ENCODE measurements at regions not wholly inside any gene's neighbourhood (a gene's known extent, or its start where the extent isn't known, plus 50 kb on each side); places are given as distances from the start of the nearest gene placed in this dataset.
"Not testable (repeated sequence)": the region's sequence is repeated elsewhere in the genome, so short reads cannot be mapped to it uniquely, and the experiment has no call there.

DNA sequence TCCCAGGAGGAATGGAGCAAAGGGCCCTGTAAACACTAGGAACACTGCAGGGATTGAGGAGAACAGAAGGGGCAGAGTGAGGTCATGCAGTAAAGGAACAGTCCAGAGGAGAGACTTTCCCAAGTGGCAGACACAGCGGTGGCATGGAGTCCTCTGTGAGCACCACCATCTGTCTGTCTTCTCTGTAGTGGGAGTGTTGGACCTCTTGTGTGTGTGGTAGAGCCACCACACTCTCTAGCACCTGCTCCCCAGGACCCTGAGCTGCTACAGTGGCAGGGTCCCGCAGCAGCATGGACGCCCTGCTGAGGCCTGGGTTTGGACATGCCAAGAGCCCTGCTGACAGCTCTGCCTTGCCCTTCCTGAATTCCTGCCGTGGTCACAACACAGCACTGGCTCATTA is 75.7 kb upstream of the LARP1 start:
- TF ChIP-seq, protein P1, sequence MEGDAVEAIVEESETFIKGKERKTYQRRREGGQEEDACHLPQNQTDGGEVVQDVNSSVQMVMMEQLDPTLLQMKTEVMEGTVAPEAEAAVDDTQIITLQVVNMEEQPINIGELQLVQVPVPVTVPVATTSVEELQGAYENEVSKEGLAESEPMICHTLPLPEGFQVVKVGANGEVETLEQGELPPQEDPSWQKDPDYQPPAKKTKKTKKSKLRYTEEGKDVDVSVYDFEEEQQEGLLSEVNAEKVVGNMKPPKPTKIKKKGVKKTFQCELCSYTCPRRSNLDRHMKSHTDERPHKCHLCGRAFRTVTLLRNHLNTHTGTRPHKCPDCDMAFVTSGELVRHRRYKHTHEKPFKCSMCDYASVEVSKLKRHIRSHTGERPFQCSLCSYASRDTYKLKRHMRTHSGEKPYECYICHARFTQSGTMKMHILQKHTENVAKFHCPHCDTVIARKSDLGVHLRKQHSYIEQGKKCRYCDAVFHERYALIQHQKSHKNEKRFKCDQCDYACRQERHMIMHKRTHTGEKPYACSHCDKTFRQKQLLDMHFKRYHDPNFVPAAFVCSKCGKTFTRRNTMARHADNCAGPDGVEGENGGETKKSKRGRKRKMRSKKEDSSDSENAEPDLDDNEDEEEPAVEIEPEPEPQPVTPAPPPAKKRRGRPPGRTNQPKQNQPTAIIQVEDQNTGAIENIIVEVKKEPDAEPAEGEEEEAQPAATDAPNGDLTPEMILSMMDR (IDR thresholded peaks at IDR 0.05) = no peak
- H3K9me3 ChIP-seq = no peaks in the 10 kb centered on the region

DNA sequence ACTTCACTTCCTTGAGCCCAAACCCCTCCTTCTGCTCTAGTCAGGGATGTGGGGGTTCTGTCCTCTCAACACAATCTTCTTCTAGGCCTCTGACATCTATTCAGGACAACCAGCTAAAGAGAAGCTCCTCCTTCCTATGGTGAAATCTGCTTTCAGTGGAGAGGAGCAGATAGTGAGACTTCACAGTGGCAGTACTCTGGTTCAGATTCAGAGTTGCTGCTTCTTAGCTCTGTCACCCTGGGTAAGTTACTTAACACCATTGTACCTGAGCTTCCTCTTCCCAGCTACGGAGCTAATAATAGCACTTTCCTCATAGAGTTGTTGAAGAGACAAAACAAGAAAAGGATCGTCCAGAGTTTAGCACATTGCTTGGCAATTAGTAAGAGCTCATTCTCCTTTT is 77.3 kb upstream of the LARP1 start:
- H3K4me1 ChIP-seq = peaks cover 0 to 21% (median 13%) of the 10 kb centered on the region in 3 donors
- intact Hi-C loops (cut with DNase I) = no loop called here
- no peak overlapping the region for H3K4me3 ChIP-seq
- TF ChIP-seq, protein P1 (IDR thresholded peaks at IDR 0.05) = no peak
- peak overlapping the region in 3 of 4 donors; percentile 22 to 66 (median 53) for H3K27ac ChIP-seq
- ATAC-seq (no peak), DNase-seq (no peak), FAIRE-seq (no peak)
- 15 to 22% methylated on average over 2 of the region's 2 CpGs for WGBS, 2 donors
- no peaks in the 10 kb centered on the region for H3K36me3 ChIP-seq
- H3K27me3 ChIP-seq = no peaks in the 10 kb centered on the region
- no peaks in the 10 kb centered on the region for H3K9me3 ChIP-seq

More for the DNA sequence above, 75.7 kb upstream of the LARP1 start:
- peaks cover 3 to 29% (median 13%) of the 10 kb centered on the region in 3 donors for H3K4me1 ChIP-seq
- no peak for FAIRE-seq
- intact Hi-C loops (cut with DNase I) = no loop called here
- no peak for ATAC-seq
- H3K36me3 ChIP-seq = no peaks in the 10 kb centered on the region
- no peaks in the 10 kb centered on the region for H3K27me3 ChIP-seq
- WGBS, 2 donors = 88 to 91% methylated on average over 4 of the region's 4 CpGs
- DNase-seq = no peak
- H3K27ac ChIP-seq = no peak overlapping the region
- H3K4me3 ChIP-seq = no peak overlapping the region

DNA sequence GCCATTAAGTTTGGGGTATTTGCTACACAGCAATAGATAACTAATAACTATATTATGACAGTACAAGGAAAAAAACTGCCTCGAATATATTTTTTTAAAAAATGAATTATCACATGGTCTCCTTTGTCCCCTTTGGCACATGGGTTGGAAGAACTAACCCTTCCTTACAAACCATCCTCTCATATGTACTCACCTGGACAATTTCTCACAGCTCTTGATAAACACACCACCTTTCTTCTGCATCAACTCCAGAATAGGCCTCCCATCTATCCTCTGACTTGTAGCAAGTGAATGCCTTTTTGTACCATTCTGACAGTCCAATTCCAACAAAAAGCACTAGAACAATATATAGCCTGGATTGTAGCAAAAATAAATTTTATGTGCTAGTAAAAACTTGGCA is 78.7 kb upstream of the LARP1 start:
- no peaks in the 10 kb centered on the region for H3K27me3 ChIP-seq
- no peaks in the 10 kb centered on the region for H3K9me3 ChIP-seq
- DNase-seq (peak in 2 of 6 donors; percentile 42 to 46), ATAC-seq (peak; percentile 91 to 97 (median 95)), FAIRE-seq (no peak)
- H3K4me1 ChIP-seq = peaks cover 0 to 21% (median 13%) of the 10 kb centered on the region in 3 donors
- H3K27ac ChIP-seq = peak overlapping the region; percentile 31 to 78 (median 52)
- intact Hi-C loops (cut with DNase I) = no loop called here
- 23 to 35% methylated on average over 1 of the region's 1 CpG for WGBS, 2 donors
- no peak overlapping the region for H3K4me3 ChIP-seq
- no peaks in the 10 kb centered on the region for H3K36me3 ChIP-seq
- TF ChIP-seq, protein P1 (IDR thresholded peaks at IDR 0.05) = no peak

DNA sequence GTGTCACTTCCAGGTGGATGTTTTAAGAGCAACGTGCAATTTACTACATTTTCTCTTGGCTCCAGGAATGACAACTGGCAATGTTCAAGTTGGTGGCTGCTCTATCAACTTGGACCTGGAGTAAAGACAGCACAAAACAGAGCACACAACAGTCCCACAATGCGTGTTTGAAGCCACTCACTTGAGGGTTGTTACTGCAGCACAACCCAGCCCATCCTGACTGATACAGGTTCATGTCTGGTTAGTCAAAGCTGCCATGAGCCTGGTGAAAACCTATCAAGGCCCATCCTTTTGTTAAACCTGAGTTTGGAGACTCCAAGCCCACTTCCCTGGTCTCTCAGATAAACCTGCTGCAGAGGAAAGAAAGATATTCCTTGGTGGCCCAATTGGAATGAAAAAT is 81.1 kb upstream of the LARP1 start:
- Histone ChIP-seq H3K4me1 (peaks cover 0 to 21% (median 13%) of the 10 kb centered on the region in 3 donors), H3K9me3 (no peaks in the 10 kb centered on the region), H3K27me3 (no peaks in the 10 kb centered on the region), H3K36me3 (no peaks in the 10 kb centered on the region), H3K27ac (no peak overlapping the region), H3K4me3 (no peak overlapping the region)
- DNase-seq (no peak), FAIRE-seq (no peak), ATAC-seq (no peak)
- intact Hi-C loops (cut with DNase I) = no loop called here
- TF ChIP-seq, protein P1 (IDR thresholded peaks at IDR 0.05) = no peak
- WGBS, 2 donors = 83% methylated on average over 2 of the region's 2 CpGs

DNA sequence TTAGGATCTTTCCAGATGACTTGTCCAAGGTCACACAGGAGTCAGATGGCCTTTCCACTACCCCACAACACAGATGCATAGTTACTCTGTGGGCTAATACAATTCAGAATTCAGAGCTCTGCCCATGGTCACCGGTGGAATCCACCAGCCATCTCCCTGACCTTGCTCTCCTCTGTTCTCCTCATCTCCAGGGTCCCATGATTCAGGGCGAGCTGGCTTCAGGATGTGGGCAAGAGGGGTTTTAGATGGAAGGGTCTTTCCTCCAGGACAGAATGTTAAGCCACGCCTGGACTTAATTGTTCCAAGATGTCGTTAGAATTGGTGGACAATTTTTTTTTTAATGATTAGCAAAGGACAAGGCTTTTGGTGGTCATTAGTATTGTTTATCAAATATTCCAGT is 81.7 kb upstream of the LARP1 start:
- H3K4me3 ChIP-seq = no peak overlapping the region
- no peak for FAIRE-seq
- intact Hi-C loops (cut with DNase I) = no loop called here
- no peaks in the 10 kb centered on the region for H3K27me3 ChIP-seq
- DNase-seq = no peak
- no peaks in the 10 kb centered on the region for H3K36me3 ChIP-seq
- TF ChIP-seq, protein P1 (IDR thresholded peaks at IDR 0.05) = no peak
- WGBS, 2 donors = 73 to 75% methylated on average over 4 of the region's 4 CpGs
- no peak for ATAC-seq
- H3K9me3 ChIP-seq = no peaks in the 10 kb centered on the region
- H3K27ac ChIP-seq = no peak overlapping the region
- peaks cover 0 to 21% (median 13%) of the 10 kb centered on the region in 3 donors for H3K4me1 ChIP-seq

DNA sequence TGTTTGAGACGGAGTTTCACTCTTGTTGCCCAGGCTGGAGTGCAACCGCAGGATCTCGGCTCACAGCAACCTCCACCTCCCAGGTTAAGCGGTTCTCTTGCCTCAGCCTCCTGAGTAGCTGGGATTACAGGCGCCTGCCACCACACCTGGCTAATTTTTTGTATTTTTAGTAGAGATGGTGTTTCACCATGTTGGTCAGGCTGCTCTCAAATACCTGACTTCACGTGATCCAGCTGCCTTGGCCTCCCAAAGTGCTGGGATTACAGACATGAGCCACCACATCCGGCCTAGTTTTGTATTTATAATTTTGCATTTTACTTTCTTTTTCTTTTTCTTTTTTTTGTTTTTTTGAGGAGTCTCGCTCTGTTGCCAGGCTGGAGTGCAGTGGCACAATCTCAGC is 85.3 kb upstream of the LARP1 start:
- H3K27ac ChIP-seq; H3K4me3 ChIP-seq; DNase-seq; H3K9me3 ChIP-seq; ATAC-seq; H3K27me3 ChIP-seq; H3K36me3 ChIP-seq; FAIRE-seq; H3K4me1 ChIP-seq; intact Hi-C loops (cut with DNase I): not testable (repeated sequence)
- WGBS, 2 donors = 96 to 98% methylated on average over 8 of the region's 8 CpGs
